ENCODE measurements at regions not wholly inside any gene's neighbourhood (a gene's known extent, or its start where the extent isn't known, plus 50 kb on each side); places are given as distances from the start of the nearest gene placed in this dataset.
"Not testable (repeated sequence)": the region's sequence is repeated elsewhere in the genome, so short reads cannot be mapped to it uniquely, and the experiment has no call there.

DNA sequence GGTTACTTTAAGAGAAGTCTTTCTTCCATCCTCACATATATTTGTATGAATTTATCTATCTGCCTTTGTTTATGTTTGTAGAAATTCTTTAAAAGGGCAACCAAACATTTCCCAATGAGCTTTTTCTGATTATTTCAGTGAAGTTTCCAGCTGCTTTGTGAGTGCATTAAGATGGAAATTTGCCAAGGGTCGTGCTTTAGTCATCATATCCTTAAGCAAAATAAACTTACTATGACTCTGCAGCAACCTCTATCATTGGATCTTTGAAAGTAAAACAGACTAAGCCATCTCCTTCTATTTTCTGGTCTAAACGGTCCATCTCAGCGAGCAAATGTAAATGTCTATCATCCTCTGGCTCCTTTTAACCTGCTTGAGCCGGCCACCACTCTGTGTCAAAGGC lies 489.3 kb downstream of the SOX11 start:
- Histone ChIP-seq H3K27me3 (ENCODE audit: low read length) (no peaks in the 10 kb centered on the region), H3K79me2 (ENCODE audit: low read length) (no peaks in the 10 kb centered on the region), H3K4me1 (ENCODE audit: low read length) (peaks cover 59% of the 10 kb centered on the region), H3K9ac (ENCODE audit: low read length) (no peak overlapping the region), H3K4me3 (ENCODE audit: low read length) (no peak overlapping the region), H3K36me3 (ENCODE audit: insufficient read depth, low read length) (no peaks in the 10 kb centered on the region), H3K9me3 (ENCODE audit: low read length) (no peaks in the 10 kb centered on the region), H3K27ac (ENCODE audit: low read length) (no peak overlapping the region), H3K4me2 (ENCODE audit: low read depth, low read length, poor library complexity, severe bottlenecking) (peak overlapping the region; percentile 9), H4K20me1 (ENCODE audit: insufficient read depth, low read depth, low read length) (no peaks in the 10 kb centered on the region), H2AFZ (ENCODE audit: low read length) (peak overlapping the region; percentile 84), H3K9me2 (replicated peaks; ENCODE audit: insufficient read depth, low read length) (no peaks in the 10 kb centered on the region)
- no peak for DNase-seq

DNA sequence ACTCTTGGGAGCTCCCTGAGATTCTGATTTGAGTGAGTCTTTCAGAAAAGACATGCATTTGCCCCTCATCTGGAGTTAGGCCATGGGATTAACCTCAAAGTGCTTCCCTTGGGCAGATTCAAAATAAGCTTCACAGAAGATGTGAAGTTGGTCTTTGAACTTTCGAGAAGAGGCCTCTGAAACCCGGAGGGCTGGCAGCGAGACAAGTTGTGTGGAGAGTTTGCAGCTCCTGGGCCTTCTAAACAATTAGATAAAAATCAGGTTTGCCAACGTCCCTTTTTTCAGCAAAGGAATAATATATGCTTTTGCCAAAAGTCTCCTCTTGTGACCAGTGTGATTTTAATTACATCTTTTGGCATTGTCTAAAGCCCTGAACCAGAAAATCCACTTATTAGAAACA lies 489.7 kb downstream of the SOX11 start:
- H3K36me3 ChIP-seq (ENCODE audit: insufficient read depth, low read length): no peaks in the 10 kb centered on the region
- no peak overlapping the region for H3K9ac ChIP-seq (ENCODE audit: low read length)
- no peak overlapping the region for H3K4me3 ChIP-seq (ENCODE audit: low read length)
- H3K4me2 ChIP-seq (ENCODE audit: low read depth, low read length, poor library complexity, severe bottlenecking): peak overlapping the region; percentile 9
- H3K9me2 ChIP-seq (replicated peaks; ENCODE audit: insufficient read depth, low read length): no peaks in the 10 kb centered on the region
- no peaks in the 10 kb centered on the region for H3K79me2 ChIP-seq (ENCODE audit: low read length)
- H2AFZ ChIP-seq (ENCODE audit: low read length): peak overlapping the region; percentile 84
- H3K4me1 ChIP-seq (ENCODE audit: low read length): peaks cover 55% of the 10 kb centered on the region
- no peaks in the 10 kb centered on the region for H4K20me1 ChIP-seq (ENCODE audit: insufficient read depth, low read depth, low read length)
- no peaks in the 10 kb centered on the region for H3K27me3 ChIP-seq (ENCODE audit: low read length)
- no peaks in the 10 kb centered on the region for H3K9me3 ChIP-seq (ENCODE audit: low read length)
- no peak overlapping the region for H3K27ac ChIP-seq (ENCODE audit: low read length)
- no peak for DNase-seq

DNA sequence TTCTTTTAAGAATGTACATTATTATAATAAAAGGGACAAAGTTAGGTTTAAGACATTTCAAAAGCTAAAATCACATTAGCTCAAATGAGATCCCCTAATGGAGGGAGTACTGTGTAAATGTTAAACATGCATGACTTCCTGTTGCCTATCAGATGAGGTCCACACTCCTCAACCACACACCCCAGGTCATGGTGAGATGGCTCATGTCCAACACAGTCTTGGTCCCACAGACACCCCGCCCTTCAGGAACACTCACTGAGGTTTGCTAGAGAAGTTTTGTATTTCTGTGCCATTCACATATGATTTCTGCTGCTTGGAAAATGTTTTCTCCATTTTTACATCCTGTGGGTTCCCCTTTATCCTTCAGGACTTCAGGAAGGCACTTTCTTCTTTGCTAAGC lies 491.0 kb downstream of the SOX11 start:
- H3K27ac ChIP-seq (ENCODE audit: low read length): no peak overlapping the region
- no peaks in the 10 kb centered on the region for H3K27me3 ChIP-seq (ENCODE audit: low read length)
- H3K79me2 ChIP-seq (ENCODE audit: low read length): no peaks in the 10 kb centered on the region
- H4K20me1 ChIP-seq (ENCODE audit: insufficient read depth, low read depth, low read length): no peaks in the 10 kb centered on the region
- peaks cover 42% of the 10 kb centered on the region for H3K4me1 ChIP-seq (ENCODE audit: low read length)
- no peaks in the 10 kb centered on the region for H3K9me3 ChIP-seq (ENCODE audit: low read length)
- H2AFZ ChIP-seq (ENCODE audit: low read length): 0 out of 2 replicates have a peak overlapping the region, but pooled peaks have one; percentile 20
- H3K36me3 ChIP-seq (ENCODE audit: insufficient read depth, low read length): no peaks in the 10 kb centered on the region
- H3K9ac ChIP-seq (ENCODE audit: low read length): no peak overlapping the region
- no peaks in the 10 kb centered on the region for H3K9me2 ChIP-seq (replicated peaks; ENCODE audit: insufficient read depth, low read length)
- H3K4me2 ChIP-seq (ENCODE audit: low read depth, low read length, poor library complexity, severe bottlenecking): no peak overlapping the region
- H3K4me3 ChIP-seq (ENCODE audit: low read length): no peak overlapping the region
- no peak for DNase-seq

DNA sequence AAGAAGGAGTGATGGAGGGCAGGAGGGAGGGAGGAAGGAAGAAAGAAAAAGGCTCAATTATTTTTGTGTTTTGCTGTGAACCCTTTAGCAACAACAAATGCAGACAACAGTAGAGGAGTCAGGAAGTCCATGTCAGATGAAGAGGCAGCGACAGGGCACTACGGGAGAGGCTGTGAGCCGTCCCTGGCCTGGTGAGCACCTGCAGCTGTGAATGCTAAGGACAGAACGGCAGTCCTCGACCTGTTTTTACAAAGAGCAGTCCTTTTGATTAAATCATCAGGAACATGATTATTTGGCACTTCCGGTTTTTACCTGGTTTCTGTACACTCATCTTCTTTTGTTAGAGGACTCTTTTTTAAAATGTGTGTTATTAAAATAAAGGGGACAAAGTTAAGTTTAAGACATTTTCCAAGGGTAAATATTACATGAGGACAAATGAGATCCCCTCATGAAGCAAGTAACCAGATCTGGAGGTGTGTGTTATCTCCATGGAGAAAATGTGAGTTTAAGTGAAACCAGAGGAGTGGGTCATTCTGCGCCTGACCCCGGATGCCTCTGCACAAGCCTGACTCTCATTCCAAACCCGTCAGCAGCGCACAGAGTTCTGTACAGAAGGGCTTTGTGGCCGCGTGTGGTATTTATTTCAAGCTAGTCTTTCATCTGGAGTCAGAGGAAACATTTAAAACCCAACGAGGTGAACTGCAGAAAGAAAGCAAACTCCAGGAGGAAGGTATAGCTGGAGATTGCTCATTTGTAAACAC lies 492.5 kb downstream of the SOX11 start:
- no peak for DNase-seq
- Histone ChIP-seq H3K36me3 (ENCODE audit: insufficient read depth, low read length) (no peaks in the 10 kb centered on the region), H3K9me2 (replicated peaks; ENCODE audit: insufficient read depth, low read length) (no peaks in the 10 kb centered on the region), H3K4me1 (ENCODE audit: low read length) (peaks cover 27% of the 10 kb centered on the region), H4K20me1 (ENCODE audit: insufficient read depth, low read depth, low read length) (no peaks in the 10 kb centered on the region), H3K9me3 (ENCODE audit: low read length) (no peaks in the 10 kb centered on the region), H3K9ac (ENCODE audit: low read length) (no peak overlapping the region), H3K4me2 (ENCODE audit: low read depth, low read length, poor library complexity, severe bottlenecking) (no peak overlapping the region), H3K27ac (ENCODE audit: low read length) (no peak overlapping the region), H3K79me2 (ENCODE audit: low read length) (no peaks in the 10 kb centered on the region), H2AFZ (ENCODE audit: low read length) (peak overlapping the region; percentile 98), H3K4me3 (ENCODE audit: low read length) (no peak overlapping the region), H3K27me3 (ENCODE audit: low read length) (no peaks in the 10 kb centered on the region)

DNA sequence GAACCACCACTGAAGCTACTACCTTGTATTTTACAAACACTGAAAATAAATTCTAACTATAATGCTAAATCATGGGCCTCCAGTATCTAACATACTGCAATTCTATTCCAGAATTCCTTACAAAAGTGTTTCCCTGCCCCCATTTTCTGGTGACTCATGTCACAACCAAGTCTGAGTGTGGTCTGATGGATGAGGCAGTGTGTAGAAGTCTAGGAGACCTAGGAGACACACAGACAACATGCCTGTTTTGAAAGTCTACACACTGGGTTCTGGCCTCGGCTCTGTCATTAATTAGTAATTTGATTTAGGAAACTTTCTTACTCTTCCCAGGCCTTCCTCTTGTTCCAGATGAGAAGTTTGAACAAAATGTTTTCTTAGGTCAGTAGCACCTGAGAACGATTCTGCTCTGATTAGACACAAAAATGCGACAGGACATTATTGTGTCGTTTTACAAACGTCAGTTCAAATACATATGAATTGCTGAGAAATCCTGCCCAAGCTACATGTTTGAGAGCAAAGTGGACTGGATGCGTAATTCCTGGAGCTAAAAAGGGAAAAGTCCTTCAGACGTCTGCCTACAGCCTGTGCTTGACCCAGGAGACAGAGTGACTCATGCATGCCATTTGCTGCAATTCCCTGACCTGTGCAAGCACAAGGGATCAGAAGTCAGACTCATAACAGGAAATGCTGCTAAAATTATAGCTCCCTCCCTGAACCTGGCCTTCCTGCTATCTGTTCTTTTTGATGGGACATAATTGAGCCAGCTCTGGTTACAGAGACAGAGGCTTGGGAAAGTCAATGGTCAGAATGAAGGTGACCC lies 494.4 kb downstream of the SOX11 start:
- peaks cover 17% of the 10 kb centered on the region for H3K4me1 ChIP-seq (ENCODE audit: low read length)
- H3K9me2 ChIP-seq (replicated peaks; ENCODE audit: insufficient read depth, low read length): no peaks in the 10 kb centered on the region
- no peak overlapping the region for H2AFZ ChIP-seq (ENCODE audit: low read length)
- no peak overlapping the region for H3K9ac ChIP-seq (ENCODE audit: low read length)
- H3K79me2 ChIP-seq (ENCODE audit: low read length): no peaks in the 10 kb centered on the region
- H3K36me3 ChIP-seq (ENCODE audit: insufficient read depth, low read length): no peaks in the 10 kb centered on the region
- no peaks in the 10 kb centered on the region for H3K9me3 ChIP-seq (ENCODE audit: low read length)
- H3K27me3 ChIP-seq (ENCODE audit: low read length): no peaks in the 10 kb centered on the region
- H3K4me3 ChIP-seq (ENCODE audit: low read length): no peak overlapping the region
- H3K4me2 ChIP-seq (ENCODE audit: low read depth, low read length, poor library complexity, severe bottlenecking): no peak overlapping the region
- DNase-seq: no peak
- H3K27ac ChIP-seq (ENCODE audit: low read length): no peak overlapping the region
- H4K20me1 ChIP-seq (ENCODE audit: insufficient read depth, low read depth, low read length): no peaks in the 10 kb centered on the region

DNA sequence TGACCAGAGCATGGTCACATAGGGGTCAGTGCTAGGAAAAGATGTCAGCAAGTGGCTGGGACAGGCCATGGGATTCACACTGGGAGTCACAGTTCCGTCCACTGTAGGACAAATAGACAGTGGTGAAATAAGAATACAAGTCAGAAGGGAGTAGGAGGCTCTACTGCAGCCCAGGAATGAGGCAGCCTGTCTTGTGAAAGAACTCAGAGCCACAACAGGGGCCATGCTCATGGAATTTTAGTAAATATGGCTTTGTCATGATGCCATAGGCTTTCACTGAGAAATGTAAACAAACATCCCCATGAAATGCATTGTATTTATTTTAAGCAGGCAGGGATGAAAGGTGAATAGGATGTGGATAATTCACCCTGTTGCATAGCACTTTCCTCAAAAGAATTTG lies 504.3 kb downstream of the SOX11 start:
- H3K9me2 ChIP-seq (replicated peaks; ENCODE audit: insufficient read depth, low read length): no peaks in the 10 kb centered on the region
- no peaks in the 10 kb centered on the region for H3K79me2 ChIP-seq (ENCODE audit: low read length)
- no peaks in the 10 kb centered on the region for H4K20me1 ChIP-seq (ENCODE audit: insufficient read depth, low read depth, low read length)
- H3K27ac ChIP-seq (ENCODE audit: low read length): no peak overlapping the region
- H3K9me3 ChIP-seq (ENCODE audit: low read length): no peaks in the 10 kb centered on the region
- no peak for DNase-seq
- H3K4me1 ChIP-seq (ENCODE audit: low read length): no peaks in the 10 kb centered on the region
- H3K9ac ChIP-seq (ENCODE audit: low read length): no peak overlapping the region
- H3K4me3 ChIP-seq (ENCODE audit: low read length): no peak overlapping the region
- H3K36me3 ChIP-seq (ENCODE audit: insufficient read depth, low read length): no peaks in the 10 kb centered on the region
- no peak overlapping the region for H2AFZ ChIP-seq (ENCODE audit: low read length)
- no peaks in the 10 kb centered on the region for H3K27me3 ChIP-seq (ENCODE audit: low read length)
- H3K4me2 ChIP-seq (ENCODE audit: low read depth, low read length, poor library complexity, severe bottlenecking): no peak overlapping the region

DNA sequence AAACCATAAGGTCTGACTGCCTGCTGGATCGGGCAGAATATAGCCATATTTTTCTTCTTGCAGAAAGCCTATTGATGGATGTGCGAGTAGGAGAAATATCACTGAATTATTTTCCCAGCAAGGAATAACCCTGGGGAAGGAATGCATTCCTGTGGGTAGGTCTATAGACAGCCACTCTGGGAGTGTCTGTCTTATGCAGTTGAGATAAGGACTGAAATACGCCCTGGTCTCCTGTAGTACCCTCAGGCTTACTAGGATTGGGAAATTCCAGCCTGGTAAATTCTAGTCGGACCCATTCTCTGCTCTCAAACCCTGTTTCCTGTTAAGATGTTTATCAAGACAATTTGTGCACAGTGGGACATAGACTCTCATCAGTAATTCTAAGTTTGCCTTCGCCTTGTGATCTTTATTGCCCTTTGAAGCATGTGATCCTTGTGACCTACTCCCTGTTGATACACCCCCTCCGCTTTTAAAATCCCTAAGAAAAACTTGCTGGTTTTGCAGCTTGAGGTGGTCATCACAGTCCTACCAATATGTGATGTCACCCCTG lies 506.3 kb downstream of the SOX11 start:
- not testable (repeated sequence) for H2AFZ ChIP-seq (ENCODE audit: low read length); H3K27me3 ChIP-seq (ENCODE audit: low read length); H3K9me2 ChIP-seq (replicated peaks; ENCODE audit: insufficient read depth, low read length); H4K20me1 ChIP-seq (ENCODE audit: insufficient read depth, low read depth, low read length); DNase-seq; H3K9me3 ChIP-seq (ENCODE audit: low read length); H3K4me1 ChIP-seq (ENCODE audit: low read length); H3K4me3 ChIP-seq (ENCODE audit: low read length); H3K36me3 ChIP-seq (ENCODE audit: insufficient read depth, low read length); H3K4me2 ChIP-seq (ENCODE audit: low read depth, low read length, poor library complexity, severe bottlenecking); H3K27ac ChIP-seq (ENCODE audit: low read length); H3K79me2 ChIP-seq (ENCODE audit: low read length); H3K9ac ChIP-seq (ENCODE audit: low read length)

DNA sequence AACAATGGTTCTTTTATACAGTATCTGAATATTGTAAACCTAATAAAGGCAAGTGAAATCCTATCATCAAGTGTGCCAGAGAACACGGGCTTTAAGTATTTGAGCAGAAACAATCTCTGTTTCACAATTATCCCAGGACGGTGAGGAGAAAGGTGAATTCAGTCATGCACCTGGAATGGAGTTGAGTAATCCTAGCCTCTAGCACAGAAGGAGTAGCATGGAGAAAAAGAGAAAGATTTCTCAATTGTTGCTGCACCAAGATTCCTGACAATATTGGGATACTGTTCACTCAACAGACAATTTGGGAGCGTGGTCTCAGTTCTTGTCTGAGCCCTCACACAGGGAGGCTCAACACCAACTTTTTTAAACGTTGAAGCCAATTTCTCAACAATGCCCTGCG lies 510.6 kb downstream of the SOX11 start:
- Histone ChIP-seq H3K9me3 (ENCODE audit: low read length) (no peaks in the 10 kb centered on the region), H3K27me3 (ENCODE audit: low read length) (no peaks in the 10 kb centered on the region), H3K4me1 (ENCODE audit: low read length) (no peaks in the 10 kb centered on the region), H3K9ac (ENCODE audit: low read length) (no peak overlapping the region), H3K27ac (ENCODE audit: low read length) (no peak overlapping the region), H3K4me2 (ENCODE audit: low read depth, low read length, poor library complexity, severe bottlenecking) (no peak overlapping the region), H3K9me2 (replicated peaks; ENCODE audit: insufficient read depth, low read length) (no peaks in the 10 kb centered on the region), H4K20me1 (ENCODE audit: insufficient read depth, low read depth, low read length) (no peaks in the 10 kb centered on the region), H3K79me2 (ENCODE audit: low read length) (no peaks in the 10 kb centered on the region), H3K36me3 (ENCODE audit: insufficient read depth, low read length) (no peaks in the 10 kb centered on the region), H3K4me3 (ENCODE audit: low read length) (no peak overlapping the region), H2AFZ (ENCODE audit: low read length) (no peak overlapping the region)
- DNase-seq: no peak

Measured in Karpas-422 (cell line).